GM21619 (cell line): ENCODE measurements at regions not wholly inside any gene's neighbourhood (a gene's known extent, or its start where the extent isn't known, plus 50 kb on each side); places are given as distances from the start of the nearest gene placed in this dataset.
"Not testable (repeated sequence)": the region's sequence is repeated elsewhere in the genome, so short reads cannot be mapped to it uniquely, and the experiment has no call there.

Experiments used
- ATAC-seq: cut with Tn5 transposase; IDR thresholded peaks from one replicate; pipeline ENCODE4 v1.9.1; 2021; ENCODE audit not compliant: unreplicated experiment

- ATAC-seq: no peak
These were observed 50.4 kb upstream of the RNF32 start for GRCh38 chr7:156590212-156590611.

- no peak for ATAC-seq
These were observed 50.8 kb upstream of the RNF32 start for GRCh38 chr7:156589808-156590207.

- no peak for ATAC-seq
These were observed 54.6 kb upstream of the RNF32 start for GRCh38 chr7:156585926-156586325.

- ATAC-seq: no peak
These were observed 55.4 kb upstream of the RNF32 start for GRCh38 chr7:156585025-156585648.

GRCh38 chr7:156582591-156583123 is 57.9 kb upstream of the RNF32 start:
- ATAC-seq: no peak

- no peak for ATAC-seq
These were observed 60.5 kb upstream of the RNF32 start for GRCh38 chr7:156580036-156580435.

GRCh38 chr7:156579566-156579965 is 61.0 kb upstream of the RNF32 start:
- no peak for ATAC-seq

- ATAC-seq: no peak
These were observed 61.6 kb upstream of the RNF32 start for GRCh38 chr7:156578978-156579430.

- no peak for ATAC-seq
These were observed 62.0 kb upstream of the RNF32 start for GRCh38 chr7:156578578-156578940.

- ATAC-seq: no peak
These were observed 62.7 kb upstream of the RNF32 start for GRCh38 chr7:156577645-156578577.

- ATAC-seq: no peak
These were observed 64.1 kb upstream of the RNF32 start for GRCh38 chr7:156576216-156577058.

GRCh38 chr7:156568258-156568657 is 72.3 kb upstream of the RNF32 start:
- ATAC-seq: no peak

- ATAC-seq: no peak
These were observed 73.6 kb upstream of the RNF32 start for GRCh38 chr7:156566812-156567549.

GRCh38 chr7:156565002-156565401 is 75.6 kb upstream of the RNF32 start:
- not testable (repeated sequence) for ATAC-seq

- ATAC-seq: no peak
These were observed 79.9 kb upstream of the RNF32 start for GRCh38 chr7:156560696-156561095.

- no peak for ATAC-seq
These were observed 80.5 kb upstream of the RNF32 start for GRCh38 chr7:156560075-156560474.

GRCh38 chr7:156559001-156559400 is 81.6 kb upstream of the RNF32 start:
- no peak for ATAC-seq

- no peak for ATAC-seq
These were observed 82.4 kb upstream of the RNF32 start for GRCh38 chr7:156558198-156558597.

- no peak for ATAC-seq
These were observed 84.5 kb upstream of the RNF32 start for GRCh38 chr7:156556083-156556482.

- ATAC-seq: no peak
These were observed 86.1 kb upstream of the RNF32 start for GRCh38 chr7:156554488-156554887.
